IPS-18c (cell line): ENCODE measurements at regions not wholly inside any gene's neighbourhood (a gene's known extent, or its start where the extent isn't known, plus 50 kb on each side); places are given as distances from the start of the nearest gene placed in this dataset.

Experiments used
- H3K4me3 ChIP-seq: 2 replicates; pipeline ENCODE4 v1.7.0; 2013; ENCODE audit warnings: low read depth, mild to moderate bottlenecking, low read length, moderate library complexity; ENCODE audit not compliant: insufficient read depth
- H3K9me3 ChIP-seq: one replicate; pipeline ENCODE4 v1.6.1; 2013; ENCODE audit warnings: mild to moderate bottlenecking, low read length, moderate library complexity; ENCODE audit not compliant: control insufficient read depth, insufficient read depth

GRCh38 chr4:136939781-136940180 is 592.5 kb downstream of the PCDH18 start:
- Histone ChIP-seq H3K9me3 (no peaks in the 10 kb centered on the region), H3K4me3 (no peak overlapping the region)

- Histone ChIP-seq H3K4me3 (no peak overlapping the region), H3K9me3 (no peaks in the 10 kb centered on the region)
Measured at GRCh38 chr4:136935871-136936270, 596.4 kb downstream of the PCDH18 start.

GRCh38 chr4:136935305-136935704 is 597.0 kb downstream of the PCDH18 start:
- Histone ChIP-seq H3K9me3 (no peaks in the 10 kb centered on the region), H3K4me3 (no peak overlapping the region)

GRCh38 chr4:136934601-136935000 is 597.7 kb downstream of the PCDH18 start:
- Histone ChIP-seq H3K9me3 (no peaks in the 10 kb centered on the region), H3K4me3 (no peak overlapping the region)

- no peak overlapping the region for H3K4me3 ChIP-seq
- no peaks in the 10 kb centered on the region for H3K9me3 ChIP-seq
Measured at GRCh38 chr4:136931781-136932180, 600.5 kb downstream of the PCDH18 start.

GRCh38 chr4:136928957-136929411 is 603.3 kb downstream of the PCDH18 start:
- no peaks in the 10 kb centered on the region for H3K9me3 ChIP-seq
- no peak overlapping the region for H3K4me3 ChIP-seq

GRCh38 chr4:136927172-136927571 is 605.1 kb downstream of the PCDH18 start:
- H3K9me3 ChIP-seq: no peaks in the 10 kb centered on the region
- no peak overlapping the region for H3K4me3 ChIP-seq

GRCh38 chr4:136925203-136925602 is 607.1 kb downstream of the PCDH18 start:
- Histone ChIP-seq H3K9me3 (no peaks in the 10 kb centered on the region), H3K4me3 (no peak overlapping the region)

- Histone ChIP-seq H3K4me3 (no peak overlapping the region), H3K9me3 (peaks cover 9% of the 10 kb centered on the region)
Measured at GRCh38 chr4:136922066-136922465, 610.2 kb downstream of the PCDH18 start.

GRCh38 chr4:136920092-136920881 is 612.0 kb downstream of the PCDH18 start:
- Histone ChIP-seq H3K9me3 (peaks cover 9% of the 10 kb centered on the region), H3K4me3 (no peak overlapping the region)

GRCh38 chr4:136918772-136919171 is 613.5 kb downstream of the PCDH18 start:
- Histone ChIP-seq H3K9me3 (peaks cover 9% of the 10 kb centered on the region), H3K4me3 (no peak overlapping the region)

- Histone ChIP-seq H3K9me3 (peaks cover 9% of the 10 kb centered on the region), H3K4me3 (no peak overlapping the region)
Measured at GRCh38 chr4:136917312-136918110, 614.8 kb downstream of the PCDH18 start.

GRCh38 chr4:136909626-136910025 is 622.7 kb downstream of the PCDH18 start:
- H3K4me3 ChIP-seq: no peak overlapping the region
- no peaks in the 10 kb centered on the region for H3K9me3 ChIP-seq

- Histone ChIP-seq H3K9me3 (no peaks in the 10 kb centered on the region), H3K4me3 (no peak overlapping the region)
Measured at GRCh38 chr4:136908122-136908521, 624.2 kb downstream of the PCDH18 start.

GRCh38 chr4:136900696-136901095 is 631.6 kb downstream of the PCDH18 start:
- H3K4me3 ChIP-seq: no peak overlapping the region
- H3K9me3 ChIP-seq: no peaks in the 10 kb centered on the region

- H3K4me3 ChIP-seq: no peak overlapping the region
- H3K9me3 ChIP-seq: no peaks in the 10 kb centered on the region
Measured at GRCh38 chr4:136898590-136899248, 633.6 kb downstream of the PCDH18 start.

- Histone ChIP-seq H3K9me3 (no peaks in the 10 kb centered on the region), H3K4me3 (no peak overlapping the region)
Measured at GRCh38 chr4:136893573-136893972, 638.7 kb downstream of the PCDH18 start.

GRCh38 chr4:136881666-136882065 is 650.6 kb downstream of the PCDH18 start:
- Histone ChIP-seq H3K4me3 (no peak overlapping the region), H3K9me3 (no peaks in the 10 kb centered on the region)
